AG04450 (cell line): ENCODE measurements at regions not wholly inside any gene's neighbourhood (a gene's known extent, or its start where the extent isn't known, plus 50 kb on each side); places are given as distances from the start of the nearest gene placed in this dataset.

Source experiments
- CTCF ChIA-PET: fragments of 300-600, 350-600 bp; formaldehyde crosslinking; extraction: SDS; loops from one replicate; lab custom pipeline; 2022; ENCODE audit warnings: antibody characterized with exemption, inconsistent platforms; lab: Charles Lee
- POLR2A ChIA-PET: fragments of 350-600 bp; formaldehyde crosslinking; extraction: SDS; loops from one replicate; lab custom pipeline; 2021; ENCODE audit warnings: antibody characterized with exemption, inconsistent platforms; lab: Yijun Ruan, JAX
- DNase-seq: peaks from one replicate; pipeline ENCODE4 v3.0.0-alpha.2; 2011; ENCODE audit warnings: low read depth, low spot score
- H3K27ac ChIP-seq: one replicate; pipeline ENCODE4 v1.5.1; 2012; ENCODE audit warnings: low read depth, low read length, control low read depth
- H3K27me3 ChIP-seq: one replicate; pipeline ENCODE4 v1.6.0; 2012; ENCODE audit warnings: low read length; ENCODE audit not compliant: control insufficient read depth, insufficient read depth
- H3K4me3 ChIP-seq: 2 replicates; pipeline ENCODE4 v1.5.1; 2011; ENCODE audit warnings: mild to moderate bottlenecking, low read depth, low read length, control low read depth
- H3K9me3 ChIP-seq: 2 replicates; pipeline ENCODE4 v1.5.1; 2012; ENCODE audit warnings: low read length; ENCODE audit not compliant: control insufficient read depth, insufficient read depth
- TF ChIP-seq, protein P1 (sequence below): IDR thresholded peaks from 2 replicates; pipeline ENCODE4 v1.5.1; 2011; ENCODE audit warnings: low read depth, low read length, control low read depth, inconsistent platforms

DNA sequence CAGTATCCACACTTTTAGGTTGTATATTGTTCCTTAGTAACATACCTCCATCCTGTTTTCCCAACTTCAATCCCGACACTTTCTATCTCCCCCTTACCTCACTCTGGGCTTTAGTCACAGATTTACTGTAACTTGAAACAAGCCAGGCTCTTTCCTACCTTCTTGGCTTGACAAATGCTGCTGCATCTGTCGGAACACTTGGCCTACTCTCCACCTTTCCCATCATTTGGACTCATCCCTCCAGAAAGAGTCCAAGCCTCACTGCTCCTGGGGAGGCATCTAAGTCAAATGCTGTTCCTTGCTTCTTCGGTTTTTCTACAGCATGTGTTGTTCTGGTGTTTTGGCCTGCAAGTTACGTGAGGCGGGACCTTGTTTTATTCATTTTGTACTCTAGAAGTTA, 142.4 kb downstream of the DACT1 start:
- Histone ChIP-seq H3K27ac (no peak overlapping the region), H3K27me3 (no peaks in the 10 kb centered on the region), H3K4me3 (no peak overlapping the region), H3K9me3 (no peaks in the 10 kb centered on the region)
- CTCF ChIA-PET, result no interaction called here
- DNase-seq, result no peak
- POLR2A ChIA-PET, result no interaction called here
- TF ChIP-seq, protein P1, sequence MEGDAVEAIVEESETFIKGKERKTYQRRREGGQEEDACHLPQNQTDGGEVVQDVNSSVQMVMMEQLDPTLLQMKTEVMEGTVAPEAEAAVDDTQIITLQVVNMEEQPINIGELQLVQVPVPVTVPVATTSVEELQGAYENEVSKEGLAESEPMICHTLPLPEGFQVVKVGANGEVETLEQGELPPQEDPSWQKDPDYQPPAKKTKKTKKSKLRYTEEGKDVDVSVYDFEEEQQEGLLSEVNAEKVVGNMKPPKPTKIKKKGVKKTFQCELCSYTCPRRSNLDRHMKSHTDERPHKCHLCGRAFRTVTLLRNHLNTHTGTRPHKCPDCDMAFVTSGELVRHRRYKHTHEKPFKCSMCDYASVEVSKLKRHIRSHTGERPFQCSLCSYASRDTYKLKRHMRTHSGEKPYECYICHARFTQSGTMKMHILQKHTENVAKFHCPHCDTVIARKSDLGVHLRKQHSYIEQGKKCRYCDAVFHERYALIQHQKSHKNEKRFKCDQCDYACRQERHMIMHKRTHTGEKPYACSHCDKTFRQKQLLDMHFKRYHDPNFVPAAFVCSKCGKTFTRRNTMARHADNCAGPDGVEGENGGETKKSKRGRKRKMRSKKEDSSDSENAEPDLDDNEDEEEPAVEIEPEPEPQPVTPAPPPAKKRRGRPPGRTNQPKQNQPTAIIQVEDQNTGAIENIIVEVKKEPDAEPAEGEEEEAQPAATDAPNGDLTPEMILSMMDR, result no peak

GRCh38 chr14:58780605-58781004, 142.8 kb downstream of the DACT1 start:
- no peaks in the 10 kb centered on the region for H3K27me3 ChIP-seq
- ChIA-PET POLR2A (no interaction called here), CTCF (no interaction called here)
- TF ChIP-seq, protein P1, result no peak
- H3K27ac ChIP-seq, result no peak overlapping the region
- H3K9me3 ChIP-seq, result no peaks in the 10 kb centered on the region
- no peak for DNase-seq
- H3K4me3 ChIP-seq, result no peak overlapping the region

GRCh38 chr14:58782011-58782410, 144.2 kb downstream of the DACT1 start:
- Histone ChIP-seq H3K9me3 (no peaks in the 10 kb centered on the region), H3K4me3 (no peak overlapping the region), H3K27ac (no peak overlapping the region), H3K27me3 (peaks cover 4% of the 10 kb centered on the region)
- no peak for DNase-seq
- ChIA-PET POLR2A (no interaction called here), CTCF (interaction anchor here (1.0 kb wide), 1 partner anchor 8 kb away, joined by 3 read pairs; no protein-coding TSS in a partner anchor)
- TF ChIP-seq, protein P1, result no peak

DNA sequence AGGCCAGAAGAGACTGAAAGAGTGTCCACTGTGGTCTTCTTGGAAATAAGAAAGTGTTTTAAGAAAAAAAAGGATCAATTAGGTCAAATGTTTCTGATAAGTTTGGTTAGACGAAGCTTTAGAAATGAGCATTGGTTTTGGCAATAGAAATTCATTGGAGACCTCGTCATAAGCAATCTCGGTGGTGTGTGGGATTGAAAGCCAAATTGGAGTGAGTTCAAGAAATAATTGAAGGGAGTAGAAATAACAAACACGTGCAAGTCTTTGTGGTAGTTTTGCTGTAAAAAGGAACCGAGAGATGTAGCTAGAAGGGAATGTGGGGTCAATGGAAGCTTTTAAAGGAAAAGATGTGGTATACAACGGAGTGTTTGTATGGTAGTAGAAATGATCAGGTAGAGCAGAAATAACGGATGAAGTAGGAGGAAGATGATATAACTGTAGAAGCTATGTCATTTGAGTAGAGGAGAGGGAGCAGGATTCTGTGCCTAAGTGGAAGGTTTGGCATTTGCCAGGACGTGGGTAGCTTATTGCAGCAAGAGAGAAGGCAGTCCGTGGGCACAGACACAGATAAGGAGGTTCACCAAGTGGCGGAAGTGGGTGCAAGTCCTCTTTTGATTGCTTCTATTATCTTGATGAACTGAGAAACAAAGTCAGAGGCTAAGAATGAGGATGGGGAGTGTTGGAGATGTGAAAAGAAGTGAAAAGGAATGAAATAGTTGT, 146.2 kb downstream of the DACT1 start:
- Histone ChIP-seq H3K27me3 (peaks cover 16% of the 10 kb centered on the region), H3K27ac (no peak overlapping the region), H3K4me3 (no peak overlapping the region), H3K9me3 (no peaks in the 10 kb centered on the region)
- CTCF ChIA-PET, result no interaction called here
- POLR2A ChIA-PET, result interaction anchor here (0.6 kb wide), 1 partner anchor 19 kb away, joined by 4 read pairs; no protein-coding TSS in a partner anchor
- DNase-seq, result no peak
- TF ChIP-seq, protein P1, result no peak

DNA sequence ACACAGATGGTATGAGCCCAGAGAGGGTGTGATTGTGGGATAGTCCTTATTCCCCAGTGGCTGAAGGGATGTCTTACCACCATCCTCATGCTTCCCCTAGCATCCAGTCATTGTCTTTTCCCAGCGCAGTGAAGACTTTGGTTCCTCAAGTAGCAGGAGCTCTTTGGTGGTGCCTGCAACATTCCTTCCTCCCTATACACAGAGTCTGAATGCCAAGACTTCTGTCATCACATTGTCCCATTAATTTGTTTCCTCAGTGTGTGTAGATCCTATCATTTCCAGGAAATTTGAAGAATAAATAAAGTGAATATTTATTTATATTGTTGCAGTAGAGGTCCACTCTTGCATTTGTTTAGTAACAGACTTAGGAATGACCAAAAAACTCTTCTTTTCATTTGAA, 147.2 kb downstream of the DACT1 start:
- ChIA-PET CTCF (no interaction called here), POLR2A (no interaction called here)
- Histone ChIP-seq H3K4me3 (no peak overlapping the region), H3K27ac (no peak overlapping the region), H3K9me3 (no peaks in the 10 kb centered on the region), H3K27me3 (peaks cover 21% of the 10 kb centered on the region)
- DNase-seq, result no peak
- TF ChIP-seq, protein P1, result no peak
